OCI-LY7 (cell line): ENCODE measurements at regions not wholly inside any gene's neighbourhood (a gene's known extent, or its start where the extent isn't known, plus 50 kb on each side); places are given as distances from the start of the nearest gene placed in this dataset.

ENCODE experiments used
- BruUV-seq: library from RNA; stranded (reverse); fragments of 400-500 nt; replicated peaks from 2 replicates; lab custom pipeline; 2021; lab: Mats Ljungman, UMichigan
- CTCF ChIA-PET: fragments of 300-600 bp; sonication (Branson Sonifier 250); formaldehyde crosslinking; loops from one replicate; lab custom pipeline; 2022; ENCODE audit warnings: antibody characterized with exemption; ENCODE audit not compliant: unreplicated experiment; lab: Charles Lee
- POLR2A ChIA-PET: fragments of 300-600 bp; sonication (Branson Sonifier 250); formaldehyde crosslinking; loops from one replicate; lab custom pipeline; 2022; ENCODE audit warnings: antibody characterized with exemption; lab: Charles Lee
- DNase-seq: peaks from one replicate; pipeline ENCODE4 v3.0.0-alpha.2; 2015; ENCODE audit warnings: low spot score
- H2AFZ ChIP-seq: fragments of 200-600 bp; sonication (generic), shearing (Covaris generic); 2 replicates; pipeline ENCODE4 v1.6.1; 2014; ENCODE audit warnings: mild to moderate bottlenecking, antibody characterized with exemption, low read length, moderate library complexity
- H3K27ac ChIP-seq: fragments of 200-600 bp; sonication (generic); 2 replicates; pipeline ENCODE4 v1.5.1; 2014; ENCODE audit warnings: mixed run types, low read depth, mild to moderate bottlenecking, moderate library complexity, low read length, inconsistent platforms; ENCODE audit not compliant: poor library complexity, severe bottlenecking
- H3K36me3 ChIP-seq: fragments of 200-600 bp; sonication (generic); 2 replicates; pipeline ENCODE4 v1.6.1; 2014; ENCODE audit warnings: mild to moderate bottlenecking, antibody characterized with exemption, low read length, moderate library complexity, mixed read lengths; ENCODE audit not compliant: insufficient read depth
- H3K4me1 ChIP-seq: fragments of 200-600 bp; sonication (generic); 2 replicates; pipeline ENCODE4 v1.5.1; 2014; ENCODE audit warnings: mild to moderate bottlenecking, low read length; ENCODE audit not compliant: insufficient read depth, poor library complexity, severe bottlenecking
- H3K4me2 ChIP-seq: fragments of 200-600 bp; sonication (generic); 2 replicates; pipeline ENCODE4 v1.6.1; 2014; ENCODE audit warnings: mild to moderate bottlenecking, low read length
- H3K4me3 ChIP-seq: fragments of 200-600 bp; sonication (generic); 2 replicates; pipeline ENCODE4 v1.5.1; 2014; ENCODE audit warnings: mild to moderate bottlenecking, low read depth, low read length; ENCODE audit not compliant: poor library complexity, severe bottlenecking
- H3K79me2 ChIP-seq: fragments of 200-600 bp; sonication (generic); 2 replicates; pipeline ENCODE4 v1.6.1; 2016; ENCODE audit warnings: low read depth, mild to moderate bottlenecking, low read length, moderate library complexity, mixed read lengths; ENCODE audit not compliant: insufficient read depth
- H3K9me2 ChIP-seq: fragments of 200-600 bp; sonication (generic); 2 replicates; pipeline ENCODE4 v1.6.1; 2016; ENCODE audit warnings: mild to moderate bottlenecking, low read length, mixed read lengths; ENCODE audit not compliant: insufficient read depth
- H3K9me3 ChIP-seq: fragments of 200-600 bp; sonication (generic); 2 replicates; pipeline ENCODE4 v1.6.1; 2014; ENCODE audit warnings: mild to moderate bottlenecking, mixed run types, low read length, mixed read lengths
- H4K20me1 ChIP-seq: fragments of 200-600 bp; sonication (generic); 2 replicates; pipeline ENCODE4 v1.6.1; 2014; ENCODE audit warnings: mild to moderate bottlenecking, antibody characterized with exemption, low read length, moderate library complexity, mixed read lengths; ENCODE audit not compliant: insufficient read depth
- CTCF ChIP-seq: fragments of 200-600 bp; sonication (generic); conservative IDR thresholded peaks from 2 replicates; pipeline ENCODE4 v1.5.1; 2014; ENCODE audit warnings: mild to moderate bottlenecking, antibody characterized with exemption, low read length, moderate library complexity, mixed read lengths
- EZH2phosphoT487 ChIP-seq: fragments of 200-600 bp; sonication (generic); IDR thresholded peaks from 2 replicates; pipeline ENCODE4 v1.6.1; 2018; ENCODE audit warnings: low read depth, borderline replicate concordance, mild to moderate bottlenecking, mixed run types, antibody characterized with exemption, low read length, moderate library complexity, mixed read lengths
- intact Hi-C: fragments of 100-400 bp; cut with micrococcal nuclease; formaldehyde crosslinking; loops from one replicate; pipeline ENCODE4 v1.10.0; 2022; ENCODE audit not compliant: unreplicated experiment

DNA sequence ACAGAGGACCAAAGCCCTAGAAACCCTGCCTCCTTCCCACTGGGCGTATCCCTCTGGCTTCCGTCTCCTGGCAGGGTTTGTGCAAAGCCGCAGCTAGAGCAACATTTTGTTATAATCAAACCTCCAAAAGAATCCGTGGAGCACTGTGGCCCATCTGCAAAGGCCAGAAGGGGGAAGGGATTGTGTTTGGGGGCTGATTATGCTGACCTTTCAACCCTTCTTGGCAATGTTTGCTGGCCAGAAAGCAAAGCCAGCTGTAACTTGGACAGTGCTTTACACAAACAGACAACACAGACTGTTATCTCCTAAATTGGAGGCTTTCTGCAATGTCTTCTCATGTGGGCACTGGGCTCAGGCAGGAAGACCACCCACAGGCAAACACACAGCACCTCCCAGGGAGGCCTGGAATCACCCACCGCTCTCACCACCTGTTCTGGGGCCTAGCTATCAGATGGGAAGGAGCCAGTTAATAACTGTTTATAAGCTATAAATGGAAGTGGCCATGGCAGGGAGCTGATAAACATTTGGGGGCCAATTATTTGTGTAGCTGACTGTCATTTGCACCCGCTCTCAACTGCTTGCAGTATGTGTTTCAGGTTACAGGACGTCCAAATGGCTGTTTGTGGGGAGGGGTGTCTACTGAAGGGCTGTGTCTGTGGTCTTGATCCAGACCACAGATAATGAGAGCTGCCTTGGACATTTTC, 121.6 kb upstream of the ERCC6L2 start:
- no peaks in the 10 kb centered on the region for H3K9me2 ChIP-seq
- no peaks in the 10 kb centered on the region for H3K36me3 ChIP-seq
- H4K20me1 ChIP-seq: no peaks in the 10 kb centered on the region
- H3K4me3 ChIP-seq: no peak overlapping the region
- no TSS peak for BruUV-seq
- no peaks in the 10 kb centered on the region for H3K4me1 ChIP-seq
- no peak overlapping the region for H3K4me2 ChIP-seq
- TF ChIP-seq EZH2phosphoT487 (no peak), CTCF (no peak)
- no peaks in the 10 kb centered on the region for H3K9me3 ChIP-seq
- intact Hi-C loops: no loop called here
- H3K79me2 ChIP-seq: no peaks in the 10 kb centered on the region
- no peak overlapping the region for H2AFZ ChIP-seq
- ChIA-PET POLR2A (interaction anchor here (0.7 kb wide), 1 partner anchor 729 kb away, joined by 3 read pairs; no protein-coding TSS in a partner anchor), CTCF (no interaction called here)
- DNase-seq: no peak
- H3K27ac ChIP-seq: no peak overlapping the region

DNA sequence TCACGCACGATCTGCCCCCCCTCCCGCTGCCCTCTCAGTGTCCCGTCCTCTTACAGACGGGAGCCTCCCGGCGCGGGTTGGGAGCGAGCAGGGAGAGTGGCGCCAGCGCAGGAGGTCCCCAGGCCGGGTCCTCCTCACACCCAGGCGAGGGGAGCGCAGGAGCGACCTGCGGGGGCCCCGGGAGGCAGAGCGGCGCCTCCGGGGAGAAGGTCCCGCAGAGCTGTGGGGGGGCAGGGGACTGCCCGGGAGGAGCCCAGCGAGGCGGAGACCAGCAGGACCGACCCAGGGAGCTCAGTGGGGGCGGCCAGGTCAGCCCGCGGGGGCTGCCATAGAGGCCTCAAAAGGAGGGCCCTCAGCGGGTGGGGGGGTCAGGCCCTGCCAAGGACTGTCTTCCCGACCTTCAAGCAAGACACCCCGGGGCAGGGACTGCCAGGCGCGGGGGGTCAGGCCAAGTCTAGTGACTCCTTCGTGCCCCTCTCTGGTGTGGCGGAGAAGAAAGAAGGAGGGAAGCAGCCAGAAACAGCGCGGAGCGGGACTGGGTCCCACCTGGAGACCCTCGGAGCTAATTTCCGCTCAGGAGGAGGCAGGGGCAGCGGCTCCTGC, 123.3 kb upstream of the ERCC6L2 start:
- H3K27ac ChIP-seq: no peak overlapping the region
- ChIA-PET POLR2A (no interaction called here), CTCF (interaction anchor here (0.6 to 0.7 kb wide), 2 partner anchors 333 to 487 kb away, joined by 5 to 7 read pairs; no protein-coding TSS in a partner anchor)
- DNase-seq: no peak
- no peaks in the 10 kb centered on the region for H3K79me2 ChIP-seq
- H3K4me1 ChIP-seq: no peaks in the 10 kb centered on the region
- BruUV-seq: no TSS peak
- TF ChIP-seq CTCF: no peak
- TF ChIP-seq EZH2phosphoT487: no peak
- H3K4me3 ChIP-seq: no peak overlapping the region
- no peaks in the 10 kb centered on the region for H3K9me3 ChIP-seq
- H3K4me2 ChIP-seq: no peak overlapping the region
- intact Hi-C loops: no loop called here
- no peaks in the 10 kb centered on the region for H3K36me3 ChIP-seq
- H4K20me1 ChIP-seq: no peaks in the 10 kb centered on the region
- H2AFZ ChIP-seq: no peak overlapping the region
- H3K9me2 ChIP-seq: no peaks in the 10 kb centered on the region

DNA sequence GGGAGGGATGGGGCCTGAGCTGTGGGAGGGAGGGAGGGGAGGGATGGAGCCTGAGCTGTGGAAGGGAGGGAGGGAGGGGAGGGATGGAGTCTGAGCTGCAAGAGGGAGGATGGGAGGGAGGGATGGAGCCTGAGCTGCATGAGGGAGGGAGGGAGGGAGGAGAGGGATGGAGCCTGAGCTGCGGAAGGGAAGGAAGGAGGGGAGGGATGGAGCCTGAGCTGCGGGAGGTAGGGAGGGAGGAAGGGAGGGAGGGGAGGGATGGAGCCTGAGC, 124.0 kb upstream of the ERCC6L2 start:
- H3K27ac ChIP-seq: no peak overlapping the region
- H3K4me1 ChIP-seq: no peaks in the 10 kb centered on the region
- TF ChIP-seq EZH2phosphoT487 (no peak), CTCF (no peak)
- no peaks in the 10 kb centered on the region for H3K9me2 ChIP-seq
- ChIA-PET POLR2A (interaction anchor here (0.6 kb wide), 1 partner anchor 221 kb away, joined by 3 read pairs; no protein-coding TSS in a partner anchor), CTCF (interaction anchor here (0.6 to 0.7 kb wide), 3 partner anchors 85 to 486 kb away, joined by 5 to 15 read pairs (median 7); no protein-coding TSS in a partner anchor)
- no peak overlapping the region for H2AFZ ChIP-seq
- H4K20me1 ChIP-seq: no peaks in the 10 kb centered on the region
- no peaks in the 10 kb centered on the region for H3K36me3 ChIP-seq
- H3K4me2 ChIP-seq: no peak overlapping the region
- intact Hi-C loops: no loop called here
- H3K4me3 ChIP-seq: no peak overlapping the region
- H3K9me3 ChIP-seq: no peaks in the 10 kb centered on the region
- no peak for DNase-seq
- no peaks in the 10 kb centered on the region for H3K79me2 ChIP-seq
- no TSS peak for BruUV-seq
